ENCODE measurements at regions not wholly inside any gene's neighbourhood (a gene's known extent, or its start where the extent isn't known, plus 50 kb on each side); places are given as distances from the start of the nearest gene placed in this dataset.
"Not testable (repeated sequence)": the region's sequence is repeated elsewhere in the genome, so short reads cannot be mapped to it uniquely, and the experiment has no call there.

DNA sequence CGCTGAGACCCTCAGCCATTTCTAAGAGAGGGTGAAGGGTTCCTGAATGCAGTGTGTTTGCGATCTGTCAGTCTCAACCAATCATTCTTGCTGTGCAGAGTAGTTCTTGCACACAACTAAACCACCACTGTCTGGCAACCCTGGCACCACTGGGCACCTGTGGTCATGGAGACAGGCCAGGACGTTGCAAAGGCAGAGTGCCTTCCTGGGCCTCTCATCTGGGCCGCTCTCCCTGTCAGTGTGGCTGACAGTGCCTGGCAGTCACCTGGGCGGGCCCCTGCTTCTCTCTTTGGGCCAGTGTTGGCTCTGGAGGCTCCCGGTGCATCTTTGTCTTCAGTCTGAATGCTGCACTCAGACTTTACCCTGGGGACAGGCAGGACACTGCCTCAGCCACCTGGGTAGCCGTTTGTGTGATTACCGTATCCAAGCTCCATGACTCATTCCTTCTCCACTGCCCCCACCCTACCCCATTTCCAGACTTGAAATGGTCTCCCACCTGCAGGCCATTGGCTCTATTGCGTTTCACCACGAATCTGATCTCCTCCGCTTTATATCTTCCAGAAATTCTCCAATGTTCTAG is 104.6 kb upstream of the KLF13 start:
- intact Hi-C loops (cut with DNase I) = no loop called here
- H3K27ac ChIP-seq = peak overlapping the region; percentile 41
- H3K36me3 ChIP-seq = no peaks in the 10 kb centered on the region
- H3K27me3 ChIP-seq (ENCODE audit: low read depth) = no peaks in the 10 kb centered on the region
- peak in 1 of 2 donors; percentile 33 for ATAC-seq
- H3K9me3 ChIP-seq = no peaks in the 10 kb centered on the region
- DNase-seq = no peak
- no peak overlapping the region for H3K4me3 ChIP-seq
- TF ChIP-seq, protein P1, sequence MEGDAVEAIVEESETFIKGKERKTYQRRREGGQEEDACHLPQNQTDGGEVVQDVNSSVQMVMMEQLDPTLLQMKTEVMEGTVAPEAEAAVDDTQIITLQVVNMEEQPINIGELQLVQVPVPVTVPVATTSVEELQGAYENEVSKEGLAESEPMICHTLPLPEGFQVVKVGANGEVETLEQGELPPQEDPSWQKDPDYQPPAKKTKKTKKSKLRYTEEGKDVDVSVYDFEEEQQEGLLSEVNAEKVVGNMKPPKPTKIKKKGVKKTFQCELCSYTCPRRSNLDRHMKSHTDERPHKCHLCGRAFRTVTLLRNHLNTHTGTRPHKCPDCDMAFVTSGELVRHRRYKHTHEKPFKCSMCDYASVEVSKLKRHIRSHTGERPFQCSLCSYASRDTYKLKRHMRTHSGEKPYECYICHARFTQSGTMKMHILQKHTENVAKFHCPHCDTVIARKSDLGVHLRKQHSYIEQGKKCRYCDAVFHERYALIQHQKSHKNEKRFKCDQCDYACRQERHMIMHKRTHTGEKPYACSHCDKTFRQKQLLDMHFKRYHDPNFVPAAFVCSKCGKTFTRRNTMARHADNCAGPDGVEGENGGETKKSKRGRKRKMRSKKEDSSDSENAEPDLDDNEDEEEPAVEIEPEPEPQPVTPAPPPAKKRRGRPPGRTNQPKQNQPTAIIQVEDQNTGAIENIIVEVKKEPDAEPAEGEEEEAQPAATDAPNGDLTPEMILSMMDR (IDR thresholded peaks at IDR 0.05) = no peak
- peaks cover 42% of the 10 kb centered on the region for H3K4me1 ChIP-seq

DNA sequence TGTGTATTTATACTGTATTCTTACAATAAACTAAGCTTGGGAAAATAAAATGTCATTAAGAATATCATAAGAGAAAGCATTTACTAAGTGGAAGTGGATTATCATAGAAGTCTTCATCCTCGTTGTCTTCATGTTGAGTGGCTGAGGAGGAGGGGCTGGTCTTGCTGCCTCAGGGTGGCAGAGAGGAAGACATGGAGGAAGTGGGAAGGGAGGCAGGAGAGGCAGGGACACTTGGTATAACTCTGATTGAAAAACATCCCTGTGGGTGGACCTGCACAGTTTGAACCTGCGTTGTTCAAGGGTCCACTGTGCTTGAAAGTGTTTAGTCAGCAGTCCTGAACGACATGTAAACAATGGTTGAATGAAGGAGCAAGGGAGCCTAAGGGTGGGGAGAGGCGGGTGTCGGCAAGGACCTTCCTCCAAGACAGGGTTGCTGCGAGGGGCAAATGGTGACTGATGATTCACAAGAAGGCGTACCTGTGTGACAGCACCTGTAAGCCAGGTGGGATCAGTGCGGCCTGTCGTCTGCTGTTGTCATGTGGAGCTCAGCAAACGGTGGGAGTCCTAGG is 103.8 kb upstream of the KLF13 start:
- no peak for DNase-seq
- Histone ChIP-seq H3K4me3 (peak overlapping the region; percentile 29), H3K27ac (peak overlapping the region; percentile 80), H3K36me3 (no peaks in the 10 kb centered on the region), H3K4me1 (peaks cover 36% of the 10 kb centered on the region), H3K27me3 (ENCODE audit: low read depth) (no peaks in the 10 kb centered on the region), H3K9me3 (no peaks in the 10 kb centered on the region)
- intact Hi-C loops (cut with DNase I) = no loop called here
- TF ChIP-seq, protein P1 (IDR thresholded peaks at IDR 0.05) = no peak
- peak; percentile 37 to 52 for ATAC-seq

DNA sequence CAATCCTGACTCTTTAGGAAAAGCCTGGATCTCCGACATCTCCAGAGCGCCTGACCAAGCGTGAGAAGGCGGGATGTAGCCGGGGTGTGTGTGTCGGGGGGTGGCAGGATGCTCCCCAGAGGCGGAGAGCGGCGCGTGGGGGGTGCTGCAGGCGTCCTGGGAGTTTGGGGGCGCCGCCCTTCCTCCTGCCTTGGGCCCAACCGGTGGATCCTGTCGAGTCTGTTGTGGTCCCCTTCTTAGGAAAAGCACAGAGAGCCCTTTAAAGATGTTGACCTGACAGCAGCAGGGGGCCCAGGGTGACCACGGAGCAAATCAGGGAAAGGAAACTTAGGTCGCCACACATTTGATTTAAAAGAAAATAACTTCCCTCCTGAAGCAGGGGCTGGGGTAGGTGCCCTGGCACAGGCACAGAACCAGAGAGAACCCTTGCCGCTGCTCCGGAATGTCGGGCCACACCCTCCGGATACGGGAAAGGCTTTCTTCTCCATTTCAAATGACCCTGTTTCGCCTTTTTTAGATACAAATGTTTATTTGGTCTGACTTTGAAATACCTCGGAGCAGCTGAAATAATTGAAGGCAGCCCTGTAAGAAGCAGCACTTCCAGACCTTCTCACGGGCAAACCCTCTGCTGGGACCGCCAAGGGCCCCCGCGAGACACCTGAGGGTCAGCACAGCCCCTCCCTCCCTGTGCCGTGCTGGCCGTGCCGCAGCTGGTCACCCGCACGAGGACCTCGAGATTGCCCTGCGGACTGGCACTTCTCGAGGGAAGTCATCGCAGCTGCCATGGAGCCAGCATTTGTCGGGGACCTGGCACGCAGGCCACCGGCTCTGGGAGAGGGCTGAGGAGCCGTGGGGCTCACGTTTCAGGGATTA is 102.9 kb upstream of the KLF13 start:
- TF ChIP-seq, protein P1 (IDR thresholded peaks at IDR 0.05) = no peak
- peak; percentile 65 to 75 for ATAC-seq
- peaks cover 33% of the 10 kb centered on the region for H3K4me1 ChIP-seq
- peak overlapping the region; percentile 80 for H3K27ac ChIP-seq
- intact Hi-C loops (cut with DNase I) = no loop called here
- H3K27me3 ChIP-seq (ENCODE audit: low read depth) = no peaks in the 10 kb centered on the region
- peak overlapping the region; percentile 29 for H3K4me3 ChIP-seq
- no peaks in the 10 kb centered on the region for H3K9me3 ChIP-seq
- no peak for DNase-seq
- no peaks in the 10 kb centered on the region for H3K36me3 ChIP-seq

DNA sequence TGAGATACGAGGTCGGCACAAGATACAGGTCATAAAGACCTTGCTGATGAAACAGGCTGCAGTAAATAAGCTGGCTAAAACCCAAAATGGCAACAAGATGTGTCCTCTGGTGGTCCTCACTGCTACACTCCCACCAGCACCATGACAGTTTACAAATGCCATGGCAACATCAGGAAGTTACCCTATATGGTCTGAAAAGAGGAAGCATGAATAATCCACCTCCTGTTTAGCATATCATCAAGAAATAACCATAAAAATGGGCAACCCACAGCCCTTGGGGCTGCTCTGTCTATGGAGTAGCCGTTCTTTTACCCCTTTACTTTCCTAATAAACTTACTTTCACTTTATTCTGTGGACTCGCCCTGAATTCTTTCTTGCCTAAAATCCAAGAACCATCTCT is 102.0 kb upstream of the KLF13 start:
- H3K27ac ChIP-seq; H3K27me3 ChIP-seq (ENCODE audit: low read depth); H3K36me3 ChIP-seq; H3K4me3 ChIP-seq; intact Hi-C loops (cut with DNase I); ATAC-seq; H3K9me3 ChIP-seq; DNase-seq: not testable (repeated sequence)
- peaks cover 33% of the 10 kb centered on the region for H3K4me1 ChIP-seq

DNA sequence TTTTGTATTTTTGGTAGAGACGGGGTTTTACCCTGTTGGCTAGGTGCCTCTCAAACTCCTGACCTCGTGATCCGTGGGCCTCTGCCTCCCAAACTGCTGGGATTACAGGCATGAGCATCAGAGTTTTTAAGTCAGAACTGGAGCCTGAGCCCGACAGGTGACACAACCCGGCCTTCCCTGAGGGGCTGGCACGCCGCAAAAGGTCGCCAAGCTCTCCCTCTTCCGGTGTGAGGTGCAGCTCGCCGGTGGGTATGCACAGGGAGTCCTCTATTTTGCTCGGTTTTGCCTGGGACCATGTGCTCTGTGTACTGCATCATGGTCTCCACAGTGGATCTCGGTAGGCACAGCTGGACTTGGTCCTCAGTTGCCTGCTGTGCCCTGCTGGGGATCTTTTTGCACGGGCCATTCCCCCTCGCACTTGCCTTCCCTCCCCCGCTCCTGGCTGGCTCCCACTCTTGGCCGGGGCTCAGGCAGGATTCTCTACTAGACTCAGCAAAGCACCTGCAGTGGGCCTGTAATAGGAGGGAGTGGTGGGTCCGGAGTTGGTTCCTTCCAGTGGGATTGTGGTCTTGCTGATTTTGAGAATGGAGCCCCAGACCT is 101.2 kb upstream of the KLF13 start:
- no peak for ATAC-seq

More for the DNA sequence above, 101.2 kb upstream of the KLF13 start:
- no peak for DNase-seq
- intact Hi-C loops (cut with DNase I) = no loop called here
- Histone ChIP-seq H3K27ac (no peak overlapping the region), H3K4me3 (no peak overlapping the region), H3K36me3 (no peaks in the 10 kb centered on the region), H3K9me3 (no peaks in the 10 kb centered on the region), H3K27me3 (ENCODE audit: low read depth) (no peaks in the 10 kb centered on the region), H3K4me1 (peaks cover 33% of the 10 kb centered on the region)
- TF ChIP-seq, protein P1 (IDR thresholded peaks at IDR 0.05) = no peak

Measured in lower lobe of right lung (tissue), 2 donors.